LNCAP (cell line): ENCODE measurements at regions not wholly inside any gene's neighbourhood (a gene's known extent, or its start where the extent isn't known, plus 50 kb on each side); places are given as distances from the start of the nearest gene placed in this dataset.

Source experiments
- CTCF ChIP-seq: fragments of 450-650 bp; IDR thresholded peaks from 2 replicates; pipeline ENCODE4 v1.5.1; 2017; ENCODE audit warnings: mild to moderate bottlenecking

- no peak for TF ChIP-seq CTCF
Measured at GRCh38 chr15:77689821-77690220, 57.1 kb upstream of the LINGO1 start.

- no peak for TF ChIP-seq CTCF
Measured at GRCh38 chr15:77688693-77689092, 56.0 kb upstream of the LINGO1 start.

GRCh38 chr15:77688266-77688665 is 55.6 kb upstream of the LINGO1 start:
- no peak for TF ChIP-seq CTCF

- TF ChIP-seq CTCF, result no peak
Measured at GRCh38 chr15:77685082-77685815, 52.5 kb upstream of the LINGO1 start.

GRCh38 chr15:77684341-77685081 is 51.8 kb upstream of the LINGO1 start:
- no peak for TF ChIP-seq CTCF

GRCh38 chr15:77682564-77682963 is 49.9 kb upstream of the LINGO1 start:
- no peak for TF ChIP-seq CTCF
